HepG2 (cell line): ENCODE measurements at regions not wholly inside any gene's neighbourhood (a gene's known extent, or its start where the extent isn't known, plus 50 kb on each side); places are given as distances from the start of the nearest gene placed in this dataset.

Source experiments
- ASH2L ChIP-seq: fragments of 300-600, 200-600 bp; sonication (generic); IDR thresholded peaks from 2 replicates; pipeline ENCODE4 v1.7.0; 2017; ENCODE audit warnings: low read depth, mild to moderate bottlenecking, moderate library complexity, mixed read lengths, low read length; ENCODE audit not compliant: insufficient read length
- CREB1 ChIP-seq, 2 experiments: fragments of 450-650 bp in 1 of 2; IDR thresholded peaks; 2 replicates each; pipeline ENCODE4 v1.6.1; 2016 to 2017; ENCODE audit warnings: control low read depth in 1 of 2, mild to moderate bottlenecking in 1 of 2, missing compliant biosample characterization in 1 of 2, missing genetic modification characterization in 1 of 2
- FOSL2 ChIP-seq: sonication (generic); formaldehyde crosslinking; IDR thresholded peaks from 2 replicates; pipeline ENCODE4 v1.4.0; 2020; ENCODE audit warnings: missing genetic modification reagents
- KLF15 ChIP-seq: sonication (generic); formaldehyde crosslinking; IDR thresholded peaks from 2 replicates; pipeline ENCODE4 v1.8.1; 2023; ENCODE audit warnings: borderline replicate concordance, mild to moderate bottlenecking, inconsistent platforms, missing genetic modification reagents, mixed read lengths
- MYC ChIP-seq: sonication (generic); formaldehyde crosslinking; IDR thresholded peaks from 2 replicates; pipeline ENCODE4 v1.9.0; 2021; ENCODE audit warnings: missing genetic modification reagents, borderline replicate concordance
- SOX5 ChIP-seq: IDR thresholded peaks from 2 replicates; pipeline ENCODE4 v1.6.1; 2016; ENCODE audit warnings: borderline replicate concordance
- ZNF615 ChIP-seq: sonication (generic); formaldehyde crosslinking; IDR thresholded peaks from 2 replicates; pipeline ENCODE4 v1.5.0; 2020; ENCODE audit warnings: mild to moderate bottlenecking, missing genetic modification reagents, borderline replicate concordance
- TF ChIP-seq, protein P1 (sequence below): sonication (generic); formaldehyde crosslinking; conservative IDR thresholded peaks from 2 replicates; pipeline ENCODE4 v1.8.1; 2023; ENCODE audit warnings: missing genetic modification reagents
- TF ChIP-seq, protein P2 (sequence below): sonication (generic); formaldehyde crosslinking; IDR thresholded peaks from one replicate; pipeline ENCODE4 v1.5.1; 2020; ENCODE audit warnings: mild to moderate bottlenecking, missing genetic modification reagents; ENCODE audit errors: not compliant biosample characterization
- TF ChIP-seq, protein P3 (sequence below): sonication (generic); formaldehyde crosslinking; IDR thresholded peaks from 2 replicates; pipeline ENCODE4 v1.9.0; 2022; ENCODE audit warnings: low read depth, missing genetic modification reagents
- TF ChIP-seq, protein P4 (sequence below): sonication (generic); formaldehyde crosslinking; IDR thresholded peaks from 2 replicates; pipeline ENCODE4 v1.4.0; 2020; ENCODE audit warnings: mild to moderate bottlenecking, missing genetic modification reagents, borderline replicate concordance

DNA sequence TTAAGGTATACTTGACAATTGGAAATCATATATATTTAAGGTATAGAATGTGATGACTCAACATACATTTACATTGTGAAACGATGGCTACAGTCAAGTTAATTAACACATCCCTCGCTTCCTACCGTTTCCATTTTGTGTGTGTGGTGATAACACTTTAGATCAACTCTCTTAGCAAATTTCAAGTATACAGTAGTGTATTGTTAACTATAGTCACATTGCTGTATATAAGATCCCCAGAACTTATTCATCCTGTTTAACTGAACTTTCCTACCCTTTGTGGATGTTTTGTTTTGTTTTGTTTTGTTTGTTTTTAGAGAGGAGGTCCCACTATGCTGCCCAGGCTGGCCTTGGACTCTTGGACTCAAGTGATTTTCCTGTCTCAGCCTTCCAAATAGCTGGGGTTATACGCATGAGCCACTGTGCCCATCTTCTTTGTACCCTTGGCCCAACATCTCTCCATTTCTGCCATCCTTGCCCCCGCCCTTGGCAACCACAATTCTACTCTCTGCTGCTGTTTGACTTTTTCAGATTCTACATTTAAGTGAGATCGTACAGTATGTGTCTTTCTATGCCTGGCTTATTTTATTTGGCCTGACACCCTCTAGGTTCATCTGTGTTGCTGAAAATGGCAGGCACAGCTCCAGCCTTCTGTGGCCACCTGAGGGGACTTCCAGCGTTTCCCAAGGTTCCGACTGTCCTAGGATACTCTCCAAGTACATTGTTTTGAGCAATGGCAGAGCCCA lies 90.5 kb upstream of the SNX9 start (continued):
- TF ChIP-seq, protein P1, sequence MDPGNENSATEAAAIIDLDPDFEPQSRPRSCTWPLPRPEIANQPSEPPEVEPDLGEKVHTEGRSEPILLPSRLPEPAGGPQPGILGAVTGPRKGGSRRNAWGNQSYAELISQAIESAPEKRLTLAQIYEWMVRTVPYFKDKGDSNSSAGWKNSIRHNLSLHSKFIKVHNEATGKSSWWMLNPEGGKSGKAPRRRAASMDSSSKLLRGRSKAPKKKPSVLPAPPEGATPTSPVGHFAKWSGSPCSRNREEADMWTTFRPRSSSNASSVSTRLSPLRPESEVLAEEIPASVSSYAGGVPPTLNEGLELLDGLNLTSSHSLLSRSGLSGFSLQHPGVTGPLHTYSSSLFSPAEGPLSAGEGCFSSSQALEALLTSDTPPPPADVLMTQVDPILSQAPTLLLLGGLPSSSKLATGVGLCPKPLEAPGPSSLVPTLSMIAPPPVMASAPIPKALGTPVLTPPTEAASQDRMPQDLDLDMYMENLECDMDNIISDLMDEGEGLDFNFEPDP: no peak
- TF ChIP-seq, protein P2, sequence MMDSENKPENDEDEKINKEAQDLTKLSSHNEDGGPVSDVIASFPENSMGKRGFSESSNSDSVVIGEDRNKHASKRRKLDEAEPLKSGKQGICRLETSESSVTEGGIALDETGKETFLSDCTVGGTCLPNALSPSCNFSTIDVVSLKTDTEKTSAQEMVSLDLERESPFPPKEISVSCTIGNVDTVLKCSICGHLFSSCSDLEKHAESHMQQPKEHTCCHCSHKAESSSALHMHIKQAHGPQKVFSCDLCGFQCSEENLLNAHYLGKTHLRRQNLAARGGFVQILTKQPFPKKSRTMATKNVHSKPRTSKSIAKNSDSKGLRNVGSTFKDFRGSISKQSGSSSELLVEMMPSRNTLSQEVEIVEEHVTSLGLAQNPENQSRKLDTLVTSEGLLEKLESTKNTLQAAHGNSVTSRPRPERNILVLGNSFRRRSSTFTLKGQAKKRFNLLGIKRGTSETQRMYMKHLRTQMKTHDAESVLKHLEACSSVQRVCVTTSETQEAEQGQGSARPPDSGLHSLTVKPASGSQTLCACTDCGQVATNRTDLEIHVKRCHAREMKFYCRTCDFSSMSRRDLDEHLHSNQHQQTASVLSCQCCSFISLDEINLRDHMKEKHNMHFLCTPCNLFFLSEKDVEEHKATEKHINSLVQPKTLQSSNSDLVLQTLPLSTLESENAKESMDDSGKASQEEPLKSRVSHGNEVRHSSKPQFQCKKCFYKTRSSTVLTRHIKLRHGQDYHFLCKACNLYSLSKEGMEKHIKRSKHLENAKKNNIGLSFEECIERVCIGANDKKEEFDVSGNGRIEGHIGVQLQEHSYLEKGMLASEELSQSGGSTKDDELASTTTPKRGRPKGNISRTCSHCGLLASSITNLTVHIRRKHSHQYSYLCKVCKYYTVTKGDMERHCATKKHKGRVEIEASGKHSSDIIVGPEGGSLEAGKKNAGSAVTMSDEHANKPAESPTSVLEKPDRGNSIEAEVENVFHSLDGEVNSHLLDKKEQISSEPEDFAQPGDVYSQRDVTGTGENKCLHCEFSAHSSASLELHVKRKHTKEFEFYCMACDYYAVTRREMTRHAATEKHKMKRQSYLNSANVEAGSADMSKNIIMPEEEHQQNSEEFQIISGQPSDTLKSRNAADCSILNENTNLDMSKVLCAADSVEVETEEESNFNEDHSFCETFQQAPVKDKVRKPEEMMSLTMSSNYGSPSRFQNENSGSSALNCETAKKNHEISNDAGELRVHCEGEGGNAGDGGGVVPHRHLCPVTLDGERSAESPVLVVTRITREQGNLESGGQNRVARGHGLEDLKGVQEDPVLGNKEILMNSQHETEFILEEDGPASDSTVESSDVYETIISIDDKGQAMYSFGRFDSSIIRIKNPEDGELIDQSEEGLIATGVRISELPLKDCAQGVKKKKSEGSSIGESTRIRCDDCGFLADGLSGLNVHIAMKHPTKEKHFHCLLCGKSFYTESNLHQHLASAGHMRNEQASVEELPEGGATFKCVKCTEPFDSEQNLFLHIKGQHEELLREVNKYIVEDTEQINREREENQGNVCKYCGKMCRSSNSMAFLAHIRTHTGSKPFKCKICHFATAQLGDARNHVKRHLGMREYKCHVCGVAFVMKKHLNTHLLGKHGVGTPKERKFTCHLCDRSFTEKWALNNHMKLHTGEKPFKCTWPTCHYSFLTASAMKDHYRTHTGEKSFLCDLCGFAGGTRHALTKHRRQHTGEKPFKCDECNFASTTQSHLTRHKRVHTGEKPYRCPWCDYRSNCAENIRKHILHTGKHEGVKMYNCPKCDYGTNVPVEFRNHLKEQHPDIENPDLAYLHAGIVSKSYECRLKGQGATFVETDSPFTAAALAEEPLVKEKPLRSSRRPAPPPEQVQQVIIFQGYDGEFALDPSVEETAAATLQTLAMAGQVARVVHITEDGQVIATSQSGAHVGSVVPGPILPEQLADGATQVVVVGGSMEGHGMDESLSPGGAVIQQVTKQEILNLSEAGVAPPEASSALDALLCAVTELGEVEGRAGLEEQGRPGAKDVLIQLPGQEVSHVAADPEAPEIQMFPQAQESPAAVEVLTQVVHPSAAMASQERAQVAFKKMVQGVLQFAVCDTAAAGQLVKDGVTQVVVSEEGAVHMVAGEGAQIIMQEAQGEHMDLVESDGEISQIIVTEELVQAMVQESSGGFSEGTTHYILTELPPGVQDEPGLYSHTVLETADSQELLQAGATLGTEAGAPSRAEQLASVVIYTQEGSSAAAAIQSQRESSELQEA (CRISPR knock-in tag): no peak
- TF ChIP-seq ASH2L (peak; percentile 70), ZNF615 (CRISPR knock-in tag) (no peak), KLF15 (CRISPR knock-in tag) (no peak), FOSL2 (CRISPR knock-in tag) (0 out of 2 replicates have a peak, but pooled peaks have one; percentile 65), CREB1 (IDR thresholded peaks at IDR 0.05) (no peak), CREB1 (CRISPR knock-in tag; IDR thresholded peaks at IDR 0.05) (0 out of 2 replicates have a peak, but pooled peaks have one; percentile 31), SOX5 (peak; percentile 93), MYC (CRISPR knock-in tag) (no peak)
- TF ChIP-seq, protein P3, sequence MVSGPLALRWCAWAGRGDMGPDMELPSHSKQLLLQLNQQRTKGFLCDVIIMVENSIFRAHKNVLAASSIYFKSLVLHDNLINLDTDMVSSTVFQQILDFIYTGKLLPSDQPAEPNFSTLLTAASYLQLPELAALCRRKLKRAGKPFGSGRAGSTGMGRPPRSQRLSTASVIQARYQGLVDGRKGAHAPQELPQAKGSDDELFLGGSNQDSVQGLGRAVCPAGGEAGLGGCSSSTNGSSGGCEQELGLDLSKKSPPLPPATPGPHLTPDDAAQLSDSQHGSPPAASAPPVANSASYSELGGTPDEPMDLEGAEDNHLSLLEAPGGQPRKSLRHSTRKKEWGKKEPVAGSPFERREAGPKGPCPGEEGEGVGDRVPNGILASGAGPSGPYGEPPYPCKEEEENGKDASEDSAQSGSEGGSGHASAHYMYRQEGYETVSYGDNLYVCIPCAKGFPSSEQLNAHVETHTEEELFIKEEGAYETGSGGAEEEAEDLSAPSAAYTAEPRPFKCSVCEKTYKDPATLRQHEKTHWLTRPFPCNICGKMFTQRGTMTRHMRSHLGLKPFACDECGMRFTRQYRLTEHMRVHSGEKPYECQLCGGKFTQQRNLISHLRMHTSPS (CRISPR knock-in tag): peak; percentile 94
- TF ChIP-seq, protein P4, sequence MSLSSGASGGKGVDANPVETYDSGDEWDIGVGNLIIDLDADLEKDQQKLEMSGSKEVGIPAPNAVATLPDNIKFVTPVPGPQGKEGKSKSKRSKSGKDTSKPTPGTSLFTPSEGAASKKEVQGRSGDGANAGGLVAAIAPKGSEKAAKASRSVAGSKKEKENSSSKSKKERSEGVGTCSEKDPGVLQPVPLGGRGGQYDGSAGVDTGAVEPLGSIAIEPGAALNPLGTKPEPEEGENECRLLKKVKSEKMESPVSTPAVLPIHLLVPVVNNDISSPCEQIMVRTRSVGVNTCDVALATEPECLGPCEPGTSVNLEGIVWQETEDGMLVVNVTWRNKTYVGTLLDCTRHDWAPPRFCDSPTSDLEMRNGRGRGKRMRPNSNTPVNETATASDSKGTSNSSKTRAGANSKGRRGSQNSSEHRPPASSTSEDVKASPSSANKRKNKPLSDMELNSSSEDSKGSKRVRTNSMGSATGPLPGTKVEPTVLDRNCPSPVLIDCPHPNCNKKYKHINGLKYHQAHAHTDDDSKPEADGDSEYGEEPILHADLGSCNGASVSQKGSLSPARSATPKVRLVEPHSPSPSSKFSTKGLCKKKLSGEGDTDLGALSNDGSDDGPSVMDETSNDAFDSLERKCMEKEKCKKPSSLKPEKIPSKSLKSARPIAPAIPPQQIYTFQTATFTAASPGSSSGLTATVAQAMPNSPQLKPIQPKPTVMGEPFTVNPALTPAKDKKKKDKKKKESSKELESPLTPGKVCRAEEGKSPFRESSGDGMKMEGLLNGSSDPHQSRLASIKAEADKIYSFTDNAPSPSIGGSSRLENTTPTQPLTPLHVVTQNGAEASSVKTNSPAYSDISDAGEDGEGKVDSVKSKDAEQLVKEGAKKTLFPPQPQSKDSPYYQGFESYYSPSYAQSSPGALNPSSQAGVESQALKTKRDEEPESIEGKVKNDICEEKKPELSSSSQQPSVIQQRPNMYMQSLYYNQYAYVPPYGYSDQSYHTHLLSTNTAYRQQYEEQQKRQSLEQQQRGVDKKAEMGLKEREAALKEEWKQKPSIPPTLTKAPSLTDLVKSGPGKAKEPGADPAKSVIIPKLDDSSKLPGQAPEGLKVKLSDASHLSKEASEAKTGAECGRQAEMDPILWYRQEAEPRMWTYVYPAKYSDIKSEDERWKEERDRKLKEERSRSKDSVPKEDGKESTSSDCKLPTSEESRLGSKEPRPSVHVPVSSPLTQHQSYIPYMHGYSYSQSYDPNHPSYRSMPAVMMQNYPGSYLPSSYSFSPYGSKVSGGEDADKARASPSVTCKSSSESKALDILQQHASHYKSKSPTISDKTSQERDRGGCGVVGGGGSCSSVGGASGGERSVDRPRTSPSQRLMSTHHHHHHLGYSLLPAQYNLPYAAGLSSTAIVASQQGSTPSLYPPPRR (CRISPR knock-in tag): peak; percentile 54; the same call in 1 of the 2 replicates
